ENCODE measurements at regions not wholly inside any gene's neighbourhood (a gene's known extent, or its start where the extent isn't known, plus 50 kb on each side); places are given as distances from the start of the nearest gene placed in this dataset.

GRCh38 chr4:56252561-56253152 is 134.6 kb downstream of the AASDH start:
- no peaks in the 10 kb centered on the region for H3K4me1 ChIP-seq (ENCODE audit: control insufficient read depth in 2 of 3, insufficient read depth in 2 of 3, low read depth in 1 of 3, low read length in 3 of 3)
- TF ChIP-seq CTCF (IDR thresholded peaks at IDR 0.05; ENCODE audit: borderline replicate concordance, extremely low read depth, insufficient read depth) = no peak
- no peak overlapping the region for H3K4me3 ChIP-seq (ENCODE audit: low read length in 3 of 3)
- H3K27ac ChIP-seq (ENCODE audit: low read depth in 2 of 2, low read length in 2 of 2) = no peak overlapping the region
- H3K9me3 ChIP-seq (ENCODE audit: control insufficient read depth in 2 of 3, insufficient read depth in 1 of 3, low read length in 3 of 3) = no peaks in the 10 kb centered on the region
- no peaks in the 10 kb centered on the region for H3K36me3 ChIP-seq (ENCODE audit: control insufficient read depth in 2 of 3, insufficient read depth in 3 of 3, low read length in 3 of 3)
- intact Hi-C loops (cut with DNase I) = no loop called here
- H3K9ac ChIP-seq (ENCODE audit: low read length in 3 of 3) = no peak overlapping the region
- H3K27me3 ChIP-seq (ENCODE audit: control insufficient read depth, insufficient read depth, low read length) = no peaks in the 10 kb centered on the region
- FAIRE-seq (no peak), DNase-seq (no peak)

GRCh38 chr4:56251556-56251955 is 135.7 kb downstream of the AASDH start:
- Histone ChIP-seq H3K4me3 (ENCODE audit: low read length in 3 of 3) (no peak overlapping the region), H3K9ac (ENCODE audit: low read length in 3 of 3) (no peak overlapping the region), H3K4me1 (ENCODE audit: control insufficient read depth in 2 of 3, insufficient read depth in 2 of 3, low read depth in 1 of 3, low read length in 3 of 3) (no peaks in the 10 kb centered on the region), H3K27ac (ENCODE audit: low read depth in 2 of 2, low read length in 2 of 2) (no peak overlapping the region), H3K27me3 (ENCODE audit: control insufficient read depth, insufficient read depth, low read length) (no peaks in the 10 kb centered on the region), H3K9me3 (ENCODE audit: control insufficient read depth in 2 of 3, insufficient read depth in 1 of 3, low read length in 3 of 3) (no peaks in the 10 kb centered on the region), H3K36me3 (ENCODE audit: control insufficient read depth in 2 of 3, insufficient read depth in 3 of 3, low read length in 3 of 3) (no peaks in the 10 kb centered on the region)
- intact Hi-C loops (cut with DNase I) = no loop called here
- DNase-seq = no peak
- no peak for FAIRE-seq
- TF ChIP-seq CTCF (IDR thresholded peaks at IDR 0.05; ENCODE audit: borderline replicate concordance, extremely low read depth, insufficient read depth) = no peak

GRCh38 chr4:56250776-56251175 is 136.5 kb downstream of the AASDH start:
- Histone ChIP-seq H3K27ac (ENCODE audit: low read depth in 2 of 2, low read length in 2 of 2) (no peak overlapping the region), H3K4me1 (ENCODE audit: control insufficient read depth in 2 of 3, insufficient read depth in 2 of 3, low read depth in 1 of 3, low read length in 3 of 3) (no peaks in the 10 kb centered on the region), H3K9me3 (ENCODE audit: control insufficient read depth in 2 of 3, insufficient read depth in 1 of 3, low read length in 3 of 3) (no peaks in the 10 kb centered on the region), H3K27me3 (ENCODE audit: control insufficient read depth, insufficient read depth, low read length) (no peaks in the 10 kb centered on the region), H3K9ac (ENCODE audit: low read length in 3 of 3) (no peak overlapping the region), H3K36me3 (ENCODE audit: control insufficient read depth in 2 of 3, insufficient read depth in 3 of 3, low read length in 3 of 3) (no peaks in the 10 kb centered on the region), H3K4me3 (ENCODE audit: low read length in 3 of 3) (no peak overlapping the region)
- no peak for FAIRE-seq
- TF ChIP-seq CTCF (IDR thresholded peaks at IDR 0.05; ENCODE audit: borderline replicate concordance, extremely low read depth, insufficient read depth) = no peak
- DNase-seq = no peak
- intact Hi-C loops (cut with DNase I) = no loop called here

- FAIRE-seq = no peak
- no peak for TF ChIP-seq CTCF (IDR thresholded peaks at IDR 0.05; ENCODE audit: borderline replicate concordance, extremely low read depth, insufficient read depth)
- no peaks in the 10 kb centered on the region for H3K36me3 ChIP-seq (ENCODE audit: control insufficient read depth in 2 of 3, insufficient read depth in 3 of 3, low read length in 3 of 3)
- no peak for DNase-seq
- H3K27me3 ChIP-seq (ENCODE audit: control insufficient read depth, insufficient read depth, low read length) = no peaks in the 10 kb centered on the region
- no peak overlapping the region for H3K27ac ChIP-seq (ENCODE audit: low read depth in 2 of 2, low read length in 2 of 2)
- intact Hi-C loops (cut with DNase I) = no loop called here
- H3K9me3 ChIP-seq (ENCODE audit: control insufficient read depth in 2 of 3, insufficient read depth in 1 of 3, low read length in 3 of 3) = no peaks in the 10 kb centered on the region
- no peak overlapping the region for H3K4me3 ChIP-seq (ENCODE audit: low read length in 3 of 3)
- no peaks in the 10 kb centered on the region for H3K4me1 ChIP-seq (ENCODE audit: control insufficient read depth in 2 of 3, insufficient read depth in 2 of 3, low read depth in 1 of 3, low read length in 3 of 3)
- H3K9ac ChIP-seq (ENCODE audit: low read length in 3 of 3) = no peak overlapping the region
Measured at GRCh38 chr4:56247646-56248045, 139.6 kb downstream of the AASDH start.
